Endodermal cell (in vitro differentiated cells): ENCODE measurements at regions not wholly inside any gene's neighbourhood (a gene's known extent, or its start where the extent isn't known, plus 50 kb on each side); places are given as distances from the start of the nearest gene placed in this dataset.

Experiments used
- DNase-seq: peaks from one replicate; pipeline ENCODE4 v3.0.0-alpha.2; 2017
- H3K27ac ChIP-seq: 2 replicates; pipeline ENCODE4 v1.5.1; 2013; ENCODE audit warnings: mild to moderate bottlenecking, low read depth, low read length, moderate library complexity
- H3K27me3 ChIP-seq: 2 replicates; pipeline ENCODE4 v1.6.1; 2013; ENCODE audit warnings: mild to moderate bottlenecking, low read length, moderate library complexity; ENCODE audit not compliant: insufficient read depth, control insufficient read depth, poor library complexity, severe bottlenecking
- H3K36me3 ChIP-seq: 2 replicates; pipeline ENCODE4 v1.7.0; 2013; ENCODE audit warnings: mild to moderate bottlenecking, low read length, moderate library complexity; ENCODE audit not compliant: control insufficient read depth, insufficient read depth
- H3K4me1 ChIP-seq: one replicate; pipeline ENCODE4 v1.7.0; 2013; ENCODE audit warnings: low read length; ENCODE audit not compliant: control insufficient read depth, insufficient read depth
- H3K4me3 ChIP-seq: 2 replicates; pipeline ENCODE4 v1.5.1; 2013; ENCODE audit warnings: mild to moderate bottlenecking, low read length, moderate library complexity
- H3K9ac ChIP-seq: 2 replicates; pipeline ENCODE4 v1.6.1; 2013; ENCODE audit warnings: mild to moderate bottlenecking, low read length, moderate library complexity; ENCODE audit not compliant: poor library complexity, severe bottlenecking; ENCODE audit errors: extremely low read depth
- H3K9me3 ChIP-seq: 2 replicates; pipeline ENCODE4 v1.6.1; 2013; ENCODE audit warnings: mild to moderate bottlenecking, low read length, moderate library complexity; ENCODE audit not compliant: control insufficient read depth
- H3K27ac Mint-ChIP-seq: 2 replicates; pipeline ENCODE4 v1.8.0; 2020; ENCODE audit warnings: mixed read lengths
- H3K27me3 Mint-ChIP-seq: 2 replicates; pipeline ENCODE4 v1.8.0; 2021; ENCODE audit warnings: mild to moderate bottlenecking, mixed read lengths; ENCODE audit not compliant: insufficient read depth
- H3K36me3 Mint-ChIP-seq: 2 replicates; pipeline ENCODE4 v1.8.0; 2020; ENCODE audit warnings: low read depth, mixed read lengths
- H3K4me1 Mint-ChIP-seq: 2 replicates; pipeline ENCODE4 v1.8.0; 2020; ENCODE audit warnings: mixed read lengths
- H3K4me3 Mint-ChIP-seq: 2 replicates; pipeline ENCODE4 v1.8.0; 2020; ENCODE audit warnings: mild to moderate bottlenecking, moderate library complexity, mixed read lengths
- H3K9me3 Mint-ChIP-seq: 2 replicates; pipeline ENCODE4 v1.8.0; 2020; ENCODE audit warnings: mild to moderate bottlenecking, mixed read lengths
- CTCF ChIP-seq: fragments of 200-600 bp; sonication (generic); conservative IDR thresholded peaks from 2 replicates; pipeline ENCODE4 v1.5.0; 2021; ENCODE audit warnings: antibody characterized with exemption, mild to moderate bottlenecking
- WGBS, 2 experiments: methylation state at CpG; one replicate each; pipeline versions ENCODE4 v1.1.5 to v1.1.7; 2013; ENCODE audit warnings: missing lambda C conversion rate in 2 of 2, mixed read lengths in 1 of 2; ENCODE audit not compliant: insufficient coverage in 1 of 2, insufficient read length in 1 of 2; 5-methylcytosine and 5-hydroxymethylcytosine counted together

- Histone ChIP-seq H3K4me1 (no peaks in the 10 kb centered on the region), H3K9me3 (no peaks in the 10 kb centered on the region), H3K9ac (no peak overlapping the region), H3K36me3 (no peaks in the 10 kb centered on the region), H3K4me3 (no peak overlapping the region), H3K27ac (no peak overlapping the region), H3K27me3 (no peaks in the 10 kb centered on the region)
- no peak overlapping the region for H3K27ac Mint-ChIP-seq
- H3K4me1 Mint-ChIP-seq: no peaks in the 10 kb centered on the region
- no peak overlapping the region for H3K4me3 Mint-ChIP-seq
- H3K27me3 Mint-ChIP-seq: no peaks in the 10 kb centered on the region
- no peaks in the 10 kb centered on the region for H3K36me3 Mint-ChIP-seq
- TF ChIP-seq CTCF: no peak
- H3K9me3 Mint-ChIP-seq: no peaks in the 10 kb centered on the region
- DNase-seq: no peak
- 89 to 100% methylated on average over 1 of the region's 1 CpG for WGBS, 2 experiments
Measured at GRCh38 chr20:6509374-6509773, 258.1 kb upstream of the BMP2 start.

GRCh38 chr20:6506906-6507305, 260.6 kb upstream of the BMP2 start:
- no peak overlapping the region for H3K4me3 Mint-ChIP-seq
- H3K27me3 Mint-ChIP-seq: no peaks in the 10 kb centered on the region
- H3K4me1 Mint-ChIP-seq: no peaks in the 10 kb centered on the region
- no peaks in the 10 kb centered on the region for H3K27me3 ChIP-seq
- DNase-seq: no peak
- H3K36me3 ChIP-seq: no peaks in the 10 kb centered on the region
- H3K4me3 ChIP-seq: no peak overlapping the region
- no peaks in the 10 kb centered on the region for H3K9me3 ChIP-seq
- H3K27ac Mint-ChIP-seq: no peak overlapping the region
- WGBS, 2 experiments: 65 to 74% methylated on average over 2 to 3 of the region's 3 CpGs
- no peaks in the 10 kb centered on the region for H3K4me1 ChIP-seq
- H3K9ac ChIP-seq: no peak overlapping the region
- no peak overlapping the region for H3K27ac ChIP-seq
- H3K9me3 Mint-ChIP-seq: no peaks in the 10 kb centered on the region
- no peaks in the 10 kb centered on the region for H3K36me3 Mint-ChIP-seq
- TF ChIP-seq CTCF: no peak

GRCh38 chr20:6504826-6505225, 262.7 kb upstream of the BMP2 start:
- Histone ChIP-seq H3K9me3 (no peaks in the 10 kb centered on the region), H3K27ac (no peak overlapping the region), H3K36me3 (no peaks in the 10 kb centered on the region), H3K4me1 (no peaks in the 10 kb centered on the region), H3K27me3 (no peaks in the 10 kb centered on the region), H3K9ac (no peak overlapping the region), H3K4me3 (no peak overlapping the region)
- no peak for DNase-seq
- no peak for TF ChIP-seq CTCF
- 89 to 100% methylated on average over 1 to 7 of the region's 7 CpGs for WGBS, 2 experiments
- Mint-ChIP-seq H3K4me1 (no peaks in the 10 kb centered on the region), H3K27ac (no peak overlapping the region), H3K27me3 (no peaks in the 10 kb centered on the region), H3K9me3 (no peaks in the 10 kb centered on the region), H3K36me3 (no peaks in the 10 kb centered on the region), H3K4me3 (no peak overlapping the region)
